PC-9 (cell line): ENCODE measurements at regions not wholly inside any gene's neighbourhood (a gene's known extent, or its start where the extent isn't known, plus 50 kb on each side); places are given as distances from the start of the nearest gene placed in this dataset.

ENCODE experiments used
- BruUV-seq: library from RNA; stranded (reverse); fragments of 400-500 nt; replicated peaks from 2 replicates; lab custom pipeline; 2021; lab: Mats Ljungman, UMichigan
- CTCF ChIA-PET: fragments of 300-600 bp; sonication (Branson Sonifier 250); formaldehyde crosslinking; loops from one replicate; lab custom pipeline; 2022; ENCODE audit warnings: antibody characterized with exemption; lab: Charles Lee
- POLR2A ChIA-PET: fragments of 300-600 bp; sonication (Branson Sonifier 250); formaldehyde crosslinking; loops from one replicate; lab custom pipeline; 2022; ENCODE audit warnings: antibody characterized with exemption; ENCODE audit not compliant: unreplicated experiment; lab: Charles Lee
- DNase-seq, 2 experiments: peaks; one replicate each; pipeline versions ENCODE4 v3.0.0 to v3.0.0-alpha.2; 2015 to 2022; ENCODE audit warnings: mixed read lengths in 1 of 2
- H2AFZ ChIP-seq: fragments of 200-600 bp; sonication (generic); 2 replicates; pipeline ENCODE4 v1.8.1; 2017; ENCODE audit warnings: antibody characterized with exemption
- H3F3A ChIP-seq: fragments of 200-600 bp; sonication (generic); 2 replicates; pipeline ENCODE4 v1.8.1; 2017; ENCODE audit warnings: antibody characterized with exemption, mild to moderate bottlenecking, low read depth; ENCODE audit not compliant: insufficient read depth
- H3K27ac ChIP-seq: fragments of 200-600 bp; sonication (generic); 2 replicates; pipeline ENCODE4 v1.6.1; 2016; ENCODE audit warnings: mixed run types
- H3K27me3 ChIP-seq: fragments of 200-600 bp; sonication (generic); 2 replicates; pipeline ENCODE4 v1.6.1; 2016; ENCODE audit warnings: low read depth, mixed run types; ENCODE audit not compliant: insufficient read depth
- H3K36me3 ChIP-seq: fragments of 200-600 bp; sonication (generic); 2 replicates; pipeline ENCODE4 v1.6.1; 2016; ENCODE audit warnings: low read depth, mixed run types
- H3K4me1 ChIP-seq: fragments of 200-600 bp; sonication (generic); replicated peaks from 2 replicates; pipeline ENCODE4 v1.6.1; 2016; ENCODE audit warnings: mixed run types; ENCODE audit not compliant: insufficient read depth
- H3K4me2 ChIP-seq: fragments of 200-600 bp; sonication (generic); 2 replicates; pipeline ENCODE4 v1.6.1; 2017; ENCODE audit warnings: mixed run types
- H3K4me3 ChIP-seq: fragments of 200-600 bp; sonication (generic); 2 replicates; pipeline ENCODE4 v1.6.1; 2016; ENCODE audit warnings: mixed run types
- H3K79me2 ChIP-seq: fragments of 200-600 bp; sonication (generic); 2 replicates; pipeline ENCODE4 v1.6.1; 2017; ENCODE audit warnings: low read depth, mixed run types
- H3K9me2 ChIP-seq: fragments of 200-600 bp; sonication (generic); 2 replicates; pipeline ENCODE4 v1.8.1; 2017; ENCODE audit warnings: mild to moderate bottlenecking; ENCODE audit not compliant: insufficient read depth
- H3K9me3 ChIP-seq: fragments of 200-600 bp; sonication (generic); 2 replicates; pipeline ENCODE4 v1.8.1; 2016; ENCODE audit warnings: low read depth; ENCODE audit not compliant: insufficient read depth
- H4K20me1 ChIP-seq: fragments of 200-600 bp; sonication (generic); 2 replicates; pipeline ENCODE4 v1.8.1; 2017; ENCODE audit not compliant: insufficient read depth
- EZH2 ChIP-seq: fragments of 200-600 bp; sonication (generic); IDR thresholded peaks from 2 replicates; pipeline ENCODE4 v1.8.0; 2017; ENCODE audit warnings: antibody characterized with exemption, low read depth
- intact Hi-C: fragments of 100-400 bp; cut with micrococcal nuclease; formaldehyde crosslinking; loops from one replicate; pipeline ENCODE4 v1.10.0; 2022; ENCODE audit not compliant: unreplicated experiment
- TF ChIP-seq, protein P1 (sequence below): fragments of 200-600 bp; sonication (generic); conservative IDR thresholded peaks from 2 replicates; pipeline ENCODE4 v1.6.1; 2017; ENCODE audit warnings: mixed run types, antibody characterized with exemption, mild to moderate bottlenecking, moderate library complexity

DNA sequence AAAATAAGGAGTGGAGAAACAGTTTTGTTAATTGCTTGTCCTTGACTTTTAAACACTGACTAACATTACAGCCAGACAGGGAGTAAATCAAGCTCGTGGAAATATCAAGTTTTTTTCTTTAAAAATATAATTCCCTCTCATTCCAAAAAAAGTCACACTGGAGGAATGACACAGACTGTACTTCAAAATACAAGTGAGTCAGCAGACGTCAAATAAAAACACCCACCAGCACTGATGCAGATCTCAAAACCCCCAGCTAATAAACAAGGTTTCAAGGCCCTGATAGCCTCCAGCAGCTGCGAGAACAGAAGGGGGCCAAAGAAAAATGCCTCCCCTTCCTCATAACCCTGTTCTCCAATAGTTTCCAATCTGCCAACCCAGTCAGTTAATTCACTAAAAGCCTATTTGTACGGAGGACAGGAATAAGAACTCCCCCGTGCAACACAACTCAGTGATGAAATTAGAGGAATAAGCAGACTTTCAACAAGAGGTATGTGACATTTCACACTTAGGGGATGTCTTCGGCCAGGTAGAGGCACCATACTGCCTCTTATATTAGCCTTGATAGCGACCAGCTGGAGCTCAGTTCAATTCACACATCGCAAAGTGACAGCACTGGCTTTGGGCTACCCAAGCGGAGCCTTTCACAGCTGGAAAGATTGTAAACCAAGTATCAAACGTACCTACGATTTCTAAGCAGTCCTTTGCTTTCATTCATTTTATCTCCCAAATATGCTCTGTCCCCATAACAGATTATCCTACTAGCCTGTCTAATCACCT lies 561.0 kb upstream of the KLF12 start:
- Histone ChIP-seq H3K4me3 (no peak overlapping the region), H3K9me3 (no peaks in the 10 kb centered on the region), H3F3A (no peaks in the 10 kb centered on the region), H3K4me1 (no peaks in the 10 kb centered on the region), H3K27ac (no peak overlapping the region), H3K4me2 (no peak overlapping the region), H3K36me3 (no peaks in the 10 kb centered on the region), H3K27me3 (no peaks in the 10 kb centered on the region), H4K20me1 (no peaks in the 10 kb centered on the region), H3K9me2 (no peaks in the 10 kb centered on the region), H3K79me2 (no peaks in the 10 kb centered on the region), H2AFZ (no peak overlapping the region)
- TF ChIP-seq EZH2 = no peak
- TF ChIP-seq, protein P1, sequence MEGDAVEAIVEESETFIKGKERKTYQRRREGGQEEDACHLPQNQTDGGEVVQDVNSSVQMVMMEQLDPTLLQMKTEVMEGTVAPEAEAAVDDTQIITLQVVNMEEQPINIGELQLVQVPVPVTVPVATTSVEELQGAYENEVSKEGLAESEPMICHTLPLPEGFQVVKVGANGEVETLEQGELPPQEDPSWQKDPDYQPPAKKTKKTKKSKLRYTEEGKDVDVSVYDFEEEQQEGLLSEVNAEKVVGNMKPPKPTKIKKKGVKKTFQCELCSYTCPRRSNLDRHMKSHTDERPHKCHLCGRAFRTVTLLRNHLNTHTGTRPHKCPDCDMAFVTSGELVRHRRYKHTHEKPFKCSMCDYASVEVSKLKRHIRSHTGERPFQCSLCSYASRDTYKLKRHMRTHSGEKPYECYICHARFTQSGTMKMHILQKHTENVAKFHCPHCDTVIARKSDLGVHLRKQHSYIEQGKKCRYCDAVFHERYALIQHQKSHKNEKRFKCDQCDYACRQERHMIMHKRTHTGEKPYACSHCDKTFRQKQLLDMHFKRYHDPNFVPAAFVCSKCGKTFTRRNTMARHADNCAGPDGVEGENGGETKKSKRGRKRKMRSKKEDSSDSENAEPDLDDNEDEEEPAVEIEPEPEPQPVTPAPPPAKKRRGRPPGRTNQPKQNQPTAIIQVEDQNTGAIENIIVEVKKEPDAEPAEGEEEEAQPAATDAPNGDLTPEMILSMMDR = no peak
- intact Hi-C loops = no loop called here
- POLR2A ChIA-PET = no interaction called here
- no TSS peak for BruUV-seq
- CTCF ChIA-PET = no interaction called here
- DNase-seq = no peak

DNA sequence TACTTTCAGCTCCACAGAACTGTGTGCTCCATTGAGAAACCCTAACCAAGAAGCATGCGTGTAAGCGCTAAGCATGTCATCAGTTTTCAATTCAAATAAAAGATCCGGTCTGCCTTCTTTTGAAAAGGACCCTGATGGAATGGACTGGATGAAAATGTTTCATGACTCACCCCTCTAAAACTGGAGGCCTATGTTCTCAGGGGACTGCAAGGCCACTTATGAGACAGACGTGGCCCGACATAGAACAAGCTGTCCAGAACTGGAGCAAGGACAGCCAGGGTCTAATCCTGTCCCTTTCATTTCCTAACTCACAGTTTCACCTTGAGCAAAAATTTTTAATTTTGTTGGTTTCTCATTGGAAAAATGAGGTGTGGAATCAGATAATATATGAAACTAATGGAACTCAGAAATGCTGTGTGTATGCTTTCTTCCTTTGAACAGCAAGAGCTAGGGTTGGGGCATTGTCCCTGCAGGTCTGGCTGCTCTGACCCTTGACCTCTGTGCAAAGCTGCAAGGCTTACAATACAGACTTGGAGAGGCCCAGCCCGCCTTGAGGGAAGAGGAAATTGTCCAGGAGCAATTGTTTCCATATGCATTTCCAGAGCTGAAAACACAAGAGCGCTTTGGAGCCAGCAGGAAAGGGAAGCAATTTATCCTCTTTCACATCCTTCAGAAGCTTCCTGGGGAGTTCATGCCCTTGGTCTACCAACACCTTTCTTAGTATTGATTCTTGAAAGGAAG lies 553.4 kb upstream of the KLF12 start:
- ChIA-PET POLR2A (no interaction called here), CTCF (no interaction called here)
- H3K36me3 ChIP-seq = no peaks in the 10 kb centered on the region
- H4K20me1 ChIP-seq = no peaks in the 10 kb centered on the region
- no peak overlapping the region for H3K4me2 ChIP-seq
- TF ChIP-seq, protein P1 = no peak
- TF ChIP-seq EZH2 = no peak
- no peaks in the 10 kb centered on the region for H3K4me1 ChIP-seq
- H2AFZ ChIP-seq = no peak overlapping the region
- no peaks in the 10 kb centered on the region for H3K27me3 ChIP-seq
- DNase-seq = no peak
- BruUV-seq = no TSS peak
- H3K9me3 ChIP-seq = no peaks in the 10 kb centered on the region
- no peaks in the 10 kb centered on the region for H3F3A ChIP-seq
- no peak overlapping the region for H3K27ac ChIP-seq
- intact Hi-C loops = no loop called here
- H3K79me2 ChIP-seq = no peaks in the 10 kb centered on the region
- no peak overlapping the region for H3K4me3 ChIP-seq
- no peaks in the 10 kb centered on the region for H3K9me2 ChIP-seq

DNA sequence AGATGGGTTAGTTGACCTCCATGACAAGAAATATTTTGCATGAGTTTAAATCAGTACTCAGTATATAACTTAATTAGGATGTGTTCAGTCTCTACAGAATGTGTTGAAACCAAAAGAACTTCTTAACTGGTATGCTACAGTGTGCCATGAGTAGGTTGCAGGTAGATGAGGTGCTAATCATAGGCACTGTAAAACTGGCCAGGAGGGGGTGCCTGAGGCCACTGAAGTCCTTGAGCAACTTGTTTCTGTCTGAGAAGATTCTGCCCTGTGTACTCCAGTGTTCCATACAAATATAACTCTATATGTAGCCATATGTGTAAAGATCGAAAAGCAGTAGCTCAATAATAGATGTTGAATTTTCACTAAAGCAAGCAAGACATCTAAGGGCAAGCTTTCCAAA lies 549.2 kb upstream of the KLF12 start:
- intact Hi-C loops = no loop called here
- CTCF ChIA-PET = no interaction called here
- TF ChIP-seq, protein P1 = no peak
- Histone ChIP-seq H3F3A (no peaks in the 10 kb centered on the region), H3K27ac (no peak overlapping the region), H3K9me2 (no peaks in the 10 kb centered on the region), H3K27me3 (no peaks in the 10 kb centered on the region), H3K9me3 (no peaks in the 10 kb centered on the region), H2AFZ (no peak overlapping the region), H3K4me3 (no peak overlapping the region), H4K20me1 (no peaks in the 10 kb centered on the region), H3K4me2 (no peak overlapping the region), H3K79me2 (no peaks in the 10 kb centered on the region), H3K36me3 (no peaks in the 10 kb centered on the region), H3K4me1 (no peaks in the 10 kb centered on the region)
- BruUV-seq = no TSS peak
- no peak for DNase-seq
- POLR2A ChIA-PET = no interaction called here
